GM21825 (cell line): ENCODE measurements at regions not wholly inside any gene's neighbourhood (a gene's known extent, or its start where the extent isn't known, plus 50 kb on each side); places are given as distances from the start of the nearest gene placed in this dataset.

Experiments used
- ATAC-seq: cut with Tn5 transposase; IDR thresholded peaks from one replicate; pipeline ENCODE4 v1.9.1; 2021; ENCODE audit warnings: mild to moderate bottlenecking, moderate library complexity; ENCODE audit not compliant: unreplicated experiment

DNA sequence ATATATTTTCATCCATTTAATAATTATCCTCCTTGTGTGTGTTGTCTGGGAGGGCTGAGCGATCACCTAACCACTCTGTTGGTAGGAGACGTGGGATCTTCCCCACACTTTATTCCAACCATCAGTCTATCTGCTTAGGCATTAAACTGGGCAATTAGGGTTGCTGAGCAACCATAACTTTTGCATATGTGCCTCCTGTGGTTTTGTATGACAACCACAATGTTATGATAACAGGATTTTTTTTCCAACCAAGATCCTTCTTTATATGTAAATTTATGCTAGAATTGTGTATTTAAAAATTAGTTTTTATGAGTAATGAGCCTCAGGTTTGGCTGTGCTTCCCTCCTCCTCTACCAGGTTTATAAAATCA lies 495.0 kb upstream of the MGMT start:
- no peak for ATAC-seq

GRCh38 chr10:128973221-128973620 lies 493.8 kb upstream of the MGMT start:
- ATAC-seq = no peak

DNA sequence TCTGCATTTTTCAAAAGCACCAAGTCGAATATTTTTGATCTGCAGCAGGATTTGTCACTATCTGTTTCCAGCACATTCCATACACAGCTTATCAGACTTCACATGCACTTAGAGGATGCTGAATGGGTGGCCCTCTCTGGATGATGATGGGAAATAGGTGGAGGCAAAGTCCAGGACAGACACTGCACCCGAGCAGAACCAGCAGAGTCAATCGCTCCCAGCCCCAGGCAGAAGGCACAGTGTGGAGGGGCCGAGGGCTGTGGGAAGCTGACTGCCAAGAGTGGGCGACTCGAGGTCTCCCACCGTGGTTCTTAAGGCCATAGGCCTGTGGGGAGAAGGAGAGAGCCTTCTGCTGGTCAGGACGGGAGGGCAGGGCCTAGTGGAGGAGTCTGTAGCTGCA lies 490.2 kb upstream of the MGMT start:
- no peak for ATAC-seq

DNA sequence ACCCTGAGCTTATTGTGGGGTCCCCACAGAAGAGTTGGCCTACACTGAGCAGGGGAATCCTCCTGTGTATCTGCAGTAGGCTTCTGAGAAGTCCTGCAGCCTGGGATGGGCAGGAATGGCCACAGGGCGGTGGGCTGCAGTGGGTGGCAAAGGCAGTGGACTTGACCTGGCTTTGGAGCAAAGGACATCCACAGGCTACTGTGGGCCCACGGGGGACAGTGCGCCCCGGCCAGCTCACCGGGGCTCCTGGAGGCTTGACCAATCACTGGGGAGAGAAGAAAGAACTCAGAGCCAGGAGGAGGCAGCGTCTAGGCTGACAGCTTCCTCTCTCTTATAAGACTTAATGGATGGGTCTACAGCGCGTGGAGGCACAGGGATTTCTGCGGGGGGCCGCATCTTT lies 488.8 kb upstream of the MGMT start:
- no peak for ATAC-seq

DNA sequence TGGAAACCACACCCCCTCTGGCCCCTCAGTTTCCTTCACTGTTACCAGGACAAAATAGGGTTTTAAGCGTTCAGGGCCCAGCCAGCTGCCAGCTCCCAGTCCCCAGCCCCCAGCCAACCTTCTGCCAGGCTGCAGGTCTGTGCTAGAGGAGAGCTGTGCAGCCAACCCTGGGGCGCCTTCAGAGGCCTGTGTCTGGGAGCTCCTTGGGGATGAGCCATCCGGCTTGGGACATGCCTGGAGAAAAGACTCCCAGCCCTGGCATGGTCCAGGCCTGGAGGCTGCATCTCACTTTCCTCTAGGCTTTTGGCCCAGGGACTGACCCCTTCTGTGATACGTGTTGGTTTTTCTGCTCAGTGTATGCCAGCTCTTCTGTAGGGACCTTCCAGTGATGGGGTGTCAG lies 487.6 kb upstream of the MGMT start:
- ATAC-seq = no peak

DNA sequence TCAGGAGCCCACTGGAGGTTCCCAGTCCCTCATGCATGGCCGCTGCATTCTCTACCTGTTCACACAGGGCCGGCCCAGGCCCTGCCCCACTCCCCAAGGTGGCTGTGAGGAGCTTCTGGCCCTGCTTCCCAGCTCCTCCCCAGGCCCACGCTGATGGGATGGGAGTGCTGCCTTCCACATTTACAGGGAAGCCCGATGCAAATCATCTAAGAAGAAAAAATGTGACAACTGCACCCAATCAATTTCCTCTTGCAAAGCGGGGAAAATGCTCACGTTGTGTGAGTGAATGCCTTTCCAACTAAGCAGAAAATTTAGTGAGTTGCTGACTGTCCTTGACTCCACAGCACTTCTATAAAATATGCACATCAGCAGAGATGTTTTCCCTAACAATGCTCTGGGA lies 485.8 kb upstream of the MGMT start:
- ATAC-seq = no peak

GRCh38 chr10:128981881-128982615 lies 485.0 kb upstream of the MGMT start:
- no peak for ATAC-seq

- ATAC-seq = no peak
These were observed 484.5 kb upstream of the MGMT start for GRCh38 chr10:128982616-128982915.

DNA sequence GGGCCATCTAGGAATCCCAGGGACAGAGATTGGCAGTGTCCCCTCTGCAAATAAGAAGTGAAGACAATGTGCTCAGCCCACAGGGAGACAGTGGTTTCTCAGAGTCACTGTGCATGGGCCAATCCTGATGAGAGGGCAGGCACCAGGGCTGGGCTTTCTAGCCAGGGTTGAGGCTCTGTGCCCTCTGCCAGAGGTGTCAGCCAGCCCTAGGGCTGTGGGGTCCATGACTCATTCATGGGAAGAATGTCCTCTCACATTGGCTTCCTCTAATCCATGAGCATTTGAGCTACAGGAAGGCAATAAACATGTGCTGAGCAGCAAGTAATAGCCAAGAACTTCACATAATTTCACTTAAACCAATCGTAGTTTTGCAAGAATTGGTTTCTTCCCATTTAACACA lies 482.0 kb upstream of the MGMT start:
- no peak for ATAC-seq

DNA sequence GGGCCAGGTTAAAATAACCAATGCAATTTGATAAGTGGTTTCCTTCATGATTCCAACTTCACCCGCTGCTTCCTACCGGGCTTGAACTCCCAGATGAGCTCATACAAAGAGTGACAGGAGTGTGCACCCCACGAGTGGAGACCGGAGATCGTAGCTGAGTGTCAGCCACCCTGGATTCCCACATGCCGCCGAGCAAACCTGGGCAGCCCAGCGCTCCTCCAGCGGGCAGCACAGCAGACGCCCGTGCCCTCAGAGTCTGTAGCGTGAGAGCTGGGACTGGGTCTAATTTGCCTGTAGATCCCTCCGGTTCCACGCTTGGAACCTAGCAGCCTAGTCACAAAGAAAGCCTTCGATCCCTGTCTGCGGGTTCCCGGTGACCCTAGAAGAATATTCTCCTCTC lies 476.1 kb upstream of the MGMT start:
- ATAC-seq = no peak

DNA sequence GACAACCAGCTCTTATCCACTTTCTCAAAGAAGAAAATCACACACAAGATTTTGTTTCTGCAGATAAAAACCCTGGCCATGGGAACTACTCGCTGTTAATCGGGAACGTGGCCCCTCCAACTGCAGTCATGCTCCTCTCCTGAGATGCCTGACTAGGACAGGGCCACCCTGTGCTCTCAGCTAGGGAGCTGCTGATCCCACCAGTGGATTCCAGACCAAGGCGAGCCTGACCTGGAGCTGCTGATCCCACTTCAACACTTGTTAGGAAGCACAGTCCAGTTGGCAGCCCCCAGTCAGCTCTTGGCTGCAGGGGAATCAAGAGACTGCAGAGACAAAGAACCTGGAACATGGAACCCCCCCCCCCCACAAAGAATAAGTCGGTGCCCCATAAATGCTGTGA lies 474.3 kb upstream of the MGMT start:
- ATAC-seq = no peak

DNA sequence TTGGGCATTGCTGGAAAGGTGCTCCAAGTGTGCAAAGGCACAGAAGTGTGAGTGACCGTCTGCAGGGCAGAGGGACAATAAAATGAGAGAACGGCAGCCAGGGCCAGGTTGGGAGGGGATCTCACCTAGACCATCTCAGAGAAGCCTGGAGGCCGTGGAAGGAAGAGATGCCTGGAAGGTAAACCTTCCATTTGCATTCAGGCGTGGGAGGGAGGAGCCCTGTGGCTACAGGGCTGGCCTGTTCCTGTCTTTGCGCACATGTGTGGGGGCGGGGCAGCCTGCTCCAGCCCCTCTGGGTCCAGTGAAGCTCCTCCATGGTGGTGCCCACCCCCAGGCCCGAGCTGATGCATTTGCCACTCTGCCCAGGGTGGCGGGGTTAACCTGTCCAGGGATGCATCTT lies 473.6 kb upstream of the MGMT start:
- no peak for ATAC-seq

- no peak for ATAC-seq
These were observed 473.0 kb upstream of the MGMT start for GRCh38 chr10:128993911-128994538.

GRCh38 chr10:128994598-128995143 lies 472.4 kb upstream of the MGMT start:
- no peak for ATAC-seq

GRCh38 chr10:128995676-128996075 lies 471.4 kb upstream of the MGMT start:
- ATAC-seq = no peak

- no peak for ATAC-seq
These were observed 470.9 kb upstream of the MGMT start for GRCh38 chr10:128996092-128996491.

DNA sequence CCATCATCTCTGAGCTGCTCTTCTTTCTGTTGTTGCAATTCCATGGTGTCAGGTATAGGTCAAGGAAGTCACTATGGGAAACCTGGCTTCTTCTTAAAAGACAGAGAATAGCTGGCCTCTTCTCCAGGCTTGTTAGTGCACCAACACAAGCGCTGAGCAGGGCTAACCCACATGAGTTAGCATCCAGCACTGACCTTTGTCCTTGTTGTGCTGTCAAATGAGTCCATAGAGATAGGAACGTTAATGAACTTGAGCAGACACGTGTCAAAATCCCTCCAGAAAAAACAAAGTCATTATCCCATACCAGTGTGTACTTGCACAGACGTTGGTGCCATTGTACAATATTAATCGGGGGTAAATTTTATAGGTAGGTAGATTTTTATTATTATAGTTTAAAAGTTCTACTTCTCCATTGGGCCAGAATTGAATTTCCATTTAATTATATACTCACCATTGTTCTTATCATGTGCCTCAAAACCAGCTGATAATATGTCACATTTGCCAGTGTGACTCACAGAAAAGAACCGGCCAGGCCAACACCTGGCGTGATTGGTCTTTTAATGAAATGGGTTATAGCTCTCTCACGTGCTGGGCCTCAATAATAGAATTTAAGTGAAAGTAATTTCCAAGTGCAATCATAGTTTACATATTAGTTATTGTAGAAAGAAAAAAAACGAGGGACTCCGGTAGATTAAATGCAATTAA lies 468.8 kb upstream of the MGMT start:
- no peak for ATAC-seq

DNA sequence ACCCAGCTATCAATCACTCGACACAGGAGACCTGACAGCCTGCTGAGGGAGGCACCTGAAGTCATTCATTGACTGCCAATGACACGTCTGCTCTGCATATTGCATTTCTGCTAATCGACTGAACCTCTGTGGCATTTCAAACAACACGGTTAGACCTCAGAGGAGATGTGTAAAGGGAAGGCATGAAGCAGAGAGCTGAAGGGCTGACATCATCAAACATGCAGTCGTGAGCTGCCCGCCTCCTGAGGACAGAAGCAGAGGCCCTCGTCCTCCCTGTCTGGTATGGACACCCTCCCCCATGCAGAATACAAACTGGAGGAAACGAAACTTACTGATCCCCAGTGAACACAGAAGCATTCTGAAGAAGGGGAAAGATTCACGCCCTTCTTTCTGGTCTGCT lies 462.6 kb upstream of the MGMT start:
- no peak for ATAC-seq

GRCh38 chr10:129005080-129005479 lies 462.0 kb upstream of the MGMT start:
- no peak for ATAC-seq

DNA sequence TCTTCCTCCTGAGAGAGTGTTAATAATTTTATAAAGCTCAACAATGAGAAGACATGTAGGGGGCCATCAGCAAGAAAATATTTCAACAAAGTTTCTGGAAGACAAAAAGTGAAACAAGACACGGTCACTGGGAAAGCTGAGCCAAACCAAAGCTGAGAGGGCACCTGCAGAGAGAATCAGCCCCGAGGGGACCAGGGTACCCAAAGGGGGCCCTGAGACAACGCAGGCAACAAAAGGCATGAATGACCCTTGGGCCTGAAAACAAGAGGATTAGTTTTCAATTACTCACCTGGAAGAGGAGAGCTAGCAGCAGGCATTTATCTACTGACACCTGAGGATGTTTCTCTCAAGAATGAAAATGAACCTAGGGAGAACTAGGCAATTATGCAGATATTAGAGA lies 461.2 kb upstream of the MGMT start:
- ATAC-seq = no peak

GRCh38 chr10:129018511-129018910 lies 448.5 kb upstream of the MGMT start:
- ATAC-seq = no peak

- ATAC-seq = no peak
These were observed 446.2 kb upstream of the MGMT start for GRCh38 chr10:129020651-129021330.
